KMS-11 (cell line): ENCODE measurements at regions not wholly inside any gene's neighbourhood (a gene's known extent, or its start where the extent isn't known, plus 50 kb on each side); places are given as distances from the start of the nearest gene placed in this dataset.

Source experiments
- H2AFZ ChIP-seq: fragments of 200-600 bp; sonication (generic); 2 replicates; pipeline ENCODE4 v1.6.1; 2016; ENCODE audit warnings: antibody characterized with exemption, mixed run types, low read depth
- H3K27ac ChIP-seq: fragments of 200-600 bp; sonication (generic); 2 replicates; pipeline ENCODE4 v1.6.1; 2016; ENCODE audit warnings: mild to moderate bottlenecking, mixed run types
- H3K27me3 ChIP-seq: fragments of 200-600 bp; sonication (generic); 2 replicates; pipeline ENCODE4 v1.6.1; 2017; ENCODE audit warnings: mild to moderate bottlenecking, low read depth, mixed run types, moderate library complexity; ENCODE audit not compliant: insufficient read depth
- H3K36me3 ChIP-seq: fragments of 200-600 bp; sonication (generic); 2 replicates; pipeline ENCODE4 v1.6.1; 2017; ENCODE audit warnings: mild to moderate bottlenecking, mixed run types; ENCODE audit not compliant: insufficient read depth
- H3K4me1 ChIP-seq: fragments of 200-600 bp; sonication (generic); 2 replicates; pipeline ENCODE4 v1.6.1; 2016; ENCODE audit warnings: mild to moderate bottlenecking, low read depth, mixed run types; ENCODE audit not compliant: poor library complexity, severe bottlenecking
- H3K4me2 ChIP-seq: fragments of 200-600 bp; sonication (generic); 2 replicates; pipeline ENCODE4 v1.7.0; 2016; ENCODE audit warnings: mild to moderate bottlenecking, mixed run types
- H3K4me3 ChIP-seq: fragments of 200-600 bp; sonication (generic); IDR thresholded peaks from 2 replicates; pipeline ENCODE4 v1.6.1; 2017; ENCODE audit warnings: low read depth, low read length, mixed read lengths; ENCODE audit not compliant: insufficient read depth
- H3K79me2 ChIP-seq: fragments of 200-600 bp; sonication (generic); 2 replicates; pipeline ENCODE4 v1.6.1; 2016; ENCODE audit warnings: low read depth, mixed run types; ENCODE audit not compliant: insufficient read depth
- H3K9ac ChIP-seq: fragments of 200-600 bp; sonication (generic); 2 replicates; pipeline ENCODE4 v1.6.1; 2016; ENCODE audit warnings: mild to moderate bottlenecking, mixed run types
- H4K20me1 ChIP-seq: fragments of 200-600 bp; sonication (generic); 2 replicates; pipeline ENCODE4 v1.6.1; 2016; ENCODE audit warnings: mild to moderate bottlenecking, mixed run types; ENCODE audit not compliant: insufficient read depth
- TF ChIP-seq, protein P1 (sequence below): fragments of 200-600 bp; sonication (generic); conservative IDR thresholded peaks from 2 replicates; pipeline ENCODE4 v1.6.1; 2017; ENCODE audit warnings: low read depth, mild to moderate bottlenecking, antibody characterized with exemption, low read length, moderate library complexity, mixed read lengths

DNA sequence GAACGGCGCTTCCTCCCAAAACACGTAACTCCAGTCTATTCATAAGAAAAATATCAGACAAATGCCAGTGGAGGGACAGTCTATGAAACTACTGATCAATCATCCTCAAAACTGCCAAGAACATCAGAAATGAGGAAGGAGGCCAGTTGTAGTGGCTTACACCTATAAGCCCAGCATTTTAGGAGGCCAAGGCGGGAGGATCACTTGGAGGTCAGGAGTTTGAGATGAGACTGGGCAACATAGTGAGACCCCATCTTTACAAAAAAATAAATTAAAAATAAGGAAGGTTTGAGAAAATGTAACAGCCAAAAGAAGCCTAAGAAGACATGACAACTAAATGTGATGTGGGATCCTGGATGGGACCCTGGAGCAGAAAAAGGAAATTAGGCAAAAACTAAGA, 58.9 kb upstream of the MIER3 start:
- TF ChIP-seq, protein P1, sequence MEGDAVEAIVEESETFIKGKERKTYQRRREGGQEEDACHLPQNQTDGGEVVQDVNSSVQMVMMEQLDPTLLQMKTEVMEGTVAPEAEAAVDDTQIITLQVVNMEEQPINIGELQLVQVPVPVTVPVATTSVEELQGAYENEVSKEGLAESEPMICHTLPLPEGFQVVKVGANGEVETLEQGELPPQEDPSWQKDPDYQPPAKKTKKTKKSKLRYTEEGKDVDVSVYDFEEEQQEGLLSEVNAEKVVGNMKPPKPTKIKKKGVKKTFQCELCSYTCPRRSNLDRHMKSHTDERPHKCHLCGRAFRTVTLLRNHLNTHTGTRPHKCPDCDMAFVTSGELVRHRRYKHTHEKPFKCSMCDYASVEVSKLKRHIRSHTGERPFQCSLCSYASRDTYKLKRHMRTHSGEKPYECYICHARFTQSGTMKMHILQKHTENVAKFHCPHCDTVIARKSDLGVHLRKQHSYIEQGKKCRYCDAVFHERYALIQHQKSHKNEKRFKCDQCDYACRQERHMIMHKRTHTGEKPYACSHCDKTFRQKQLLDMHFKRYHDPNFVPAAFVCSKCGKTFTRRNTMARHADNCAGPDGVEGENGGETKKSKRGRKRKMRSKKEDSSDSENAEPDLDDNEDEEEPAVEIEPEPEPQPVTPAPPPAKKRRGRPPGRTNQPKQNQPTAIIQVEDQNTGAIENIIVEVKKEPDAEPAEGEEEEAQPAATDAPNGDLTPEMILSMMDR, result no peak
- Histone ChIP-seq H3K36me3 (no peaks in the 10 kb centered on the region), H4K20me1 (no peaks in the 10 kb centered on the region), H3K27ac (no peak overlapping the region), H3K9ac (no peak overlapping the region), H3K4me1 (peaks cover 18% of the 10 kb centered on the region), H3K27me3 (no peaks in the 10 kb centered on the region), H3K79me2 (no peaks in the 10 kb centered on the region), H3K4me3 (no peak overlapping the region), H2AFZ (no peak overlapping the region), H3K4me2 (no peak overlapping the region)

DNA sequence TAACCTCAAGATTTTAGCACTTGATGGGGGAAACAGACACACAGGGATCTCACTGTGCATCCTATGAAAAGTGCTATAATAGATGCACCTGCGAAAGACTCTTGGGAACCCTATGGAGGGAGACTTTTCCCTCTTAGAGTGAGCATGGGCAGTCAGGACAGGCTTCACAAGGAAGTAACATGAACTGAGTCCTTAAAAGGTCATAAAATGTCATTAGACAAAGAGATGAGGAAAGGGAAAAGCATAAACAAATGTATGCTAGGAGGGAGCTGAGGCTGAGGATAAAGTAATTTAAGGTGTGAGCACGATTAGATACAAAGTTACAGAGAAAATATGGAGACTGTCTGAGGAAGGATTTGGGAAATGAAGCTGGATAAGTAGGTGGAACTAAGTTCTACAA, 60.6 kb upstream of the MIER3 start:
- Histone ChIP-seq H3K27ac (no peak overlapping the region), H3K27me3 (no peaks in the 10 kb centered on the region), H3K4me2 (no peak overlapping the region), H3K4me3 (no peak overlapping the region), H3K79me2 (no peaks in the 10 kb centered on the region), H2AFZ (no peak overlapping the region), H3K4me1 (peaks cover 18% of the 10 kb centered on the region), H3K9ac (no peak overlapping the region), H4K20me1 (no peaks in the 10 kb centered on the region), H3K36me3 (no peaks in the 10 kb centered on the region)
- TF ChIP-seq, protein P1, result no peak

DNA sequence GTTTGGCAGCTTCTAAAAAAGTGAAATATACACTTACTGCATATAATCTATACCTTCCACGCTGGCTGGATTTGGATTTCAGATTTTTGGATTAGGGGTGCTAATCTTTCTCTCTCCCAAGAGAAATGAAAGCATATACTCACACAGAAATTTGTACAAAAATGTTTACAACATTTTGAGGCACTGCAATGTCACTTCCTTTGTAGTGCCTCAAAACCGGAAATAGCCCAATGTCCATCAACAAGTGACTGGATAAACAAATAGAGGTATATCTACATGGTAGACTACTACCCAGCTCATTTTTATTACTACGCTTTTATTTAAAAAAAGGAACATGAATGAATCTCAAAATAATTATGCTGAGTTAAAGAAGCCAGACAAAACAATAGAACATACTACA, 74.0 kb upstream of the MIER3 start:
- no peaks in the 10 kb centered on the region for H3K36me3 ChIP-seq
- no peak overlapping the region for H2AFZ ChIP-seq
- no peak overlapping the region for H3K9ac ChIP-seq
- no peak overlapping the region for H3K27ac ChIP-seq
- H3K4me2 ChIP-seq, result no peak overlapping the region
- TF ChIP-seq, protein P1, result no peak
- H3K4me1 ChIP-seq, result peaks cover 10% of the 10 kb centered on the region
- H3K79me2 ChIP-seq, result no peaks in the 10 kb centered on the region
- H4K20me1 ChIP-seq, result no peaks in the 10 kb centered on the region
- no peaks in the 10 kb centered on the region for H3K27me3 ChIP-seq
- no peak overlapping the region for H3K4me3 ChIP-seq

DNA sequence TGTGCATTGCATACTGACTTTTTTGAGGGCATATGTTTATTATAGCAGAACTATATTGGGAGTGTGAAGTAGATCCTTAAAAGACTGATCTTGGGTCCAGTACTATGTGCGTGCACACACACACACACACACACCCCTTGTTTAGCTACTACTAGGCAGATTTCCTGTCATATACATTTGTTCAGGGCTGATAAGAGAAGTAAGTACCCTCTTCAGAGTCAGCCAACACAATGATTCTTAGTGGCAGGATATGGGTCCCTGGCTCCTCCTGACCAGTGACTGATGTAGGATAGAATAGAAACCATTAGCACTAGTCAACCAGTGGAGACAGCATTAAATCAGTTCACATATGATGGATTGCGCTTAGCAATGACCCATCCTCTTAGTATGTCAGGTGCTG, 76.2 kb upstream of the MIER3 start:
- Histone ChIP-seq H2AFZ (no peak overlapping the region), H3K4me3 (no peak overlapping the region), H3K36me3 (no peaks in the 10 kb centered on the region), H4K20me1 (no peaks in the 10 kb centered on the region), H3K9ac (no peak overlapping the region), H3K4me1 (peaks cover 22% of the 10 kb centered on the region), H3K79me2 (no peaks in the 10 kb centered on the region), H3K4me2 (no peak overlapping the region), H3K27ac (no peak overlapping the region), H3K27me3 (no peaks in the 10 kb centered on the region)
- TF ChIP-seq, protein P1, result no peak
